Right renal cortex interstitium (tissue), 3 donors: ENCODE measurements at regions not wholly inside any gene's neighbourhood (a gene's known extent, or its start where the extent isn't known, plus 50 kb on each side); places are given as distances from the start of the nearest gene placed in this dataset.
"Not testable (repeated sequence)": the region's sequence is repeated elsewhere in the genome, so short reads cannot be mapped to it uniquely, and the experiment has no call there.

Experiments
- DNase-seq, 3 donors: peaks; one replicate each; pipeline ENCODE4 v3.0.0-alpha.2; 2013; ENCODE audit warnings: low read depth in 3 of 3, low spot score in 2 of 3

- DNase-seq = no peak
These were observed 183.8 kb upstream of the INTU start for GRCh38 chr4:127448986-127449385.

DNA sequence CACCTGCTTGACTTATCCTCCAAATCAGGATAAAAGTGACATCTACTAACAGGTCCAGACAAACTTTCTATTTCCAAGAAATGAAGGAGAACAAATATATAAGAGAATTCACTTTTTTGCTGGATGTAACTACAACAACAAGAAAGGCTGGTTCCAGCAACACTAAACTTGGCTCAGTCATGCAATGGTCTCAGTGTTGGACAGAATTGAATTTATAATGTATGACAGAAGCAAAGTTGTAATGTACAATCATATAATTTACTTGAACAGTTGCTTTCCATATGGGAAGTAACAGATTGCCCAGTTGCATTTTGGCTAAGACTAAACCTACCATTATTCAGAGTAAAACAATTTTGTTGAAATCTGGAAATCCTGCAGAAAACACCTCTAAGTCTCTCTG, 183.3 kb upstream of the INTU start:
- no peak for DNase-seq

DNA sequence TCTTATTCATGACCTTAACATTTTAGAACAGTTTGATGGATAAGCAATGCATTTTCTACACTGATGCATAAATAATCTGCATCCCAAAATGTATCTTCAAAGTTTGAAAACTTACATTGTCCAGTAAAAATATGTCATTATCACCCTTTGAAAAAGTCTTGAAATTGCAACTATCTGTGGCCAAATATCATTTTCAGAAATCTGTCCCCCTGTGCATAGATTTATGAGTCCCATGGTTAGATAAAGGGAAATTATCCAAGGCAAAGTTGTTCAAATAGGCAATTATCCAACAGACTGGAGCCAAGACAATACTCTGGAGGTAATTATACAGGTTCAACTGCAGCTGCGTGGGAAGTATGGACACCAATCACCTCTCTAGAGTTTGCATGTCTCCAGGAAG, 182.5 kb upstream of the INTU start:
- DNase-seq = no peak

GRCh38 chr4:127463883-127464282, 168.9 kb upstream of the INTU start:
- DNase-seq = no peak

DNA sequence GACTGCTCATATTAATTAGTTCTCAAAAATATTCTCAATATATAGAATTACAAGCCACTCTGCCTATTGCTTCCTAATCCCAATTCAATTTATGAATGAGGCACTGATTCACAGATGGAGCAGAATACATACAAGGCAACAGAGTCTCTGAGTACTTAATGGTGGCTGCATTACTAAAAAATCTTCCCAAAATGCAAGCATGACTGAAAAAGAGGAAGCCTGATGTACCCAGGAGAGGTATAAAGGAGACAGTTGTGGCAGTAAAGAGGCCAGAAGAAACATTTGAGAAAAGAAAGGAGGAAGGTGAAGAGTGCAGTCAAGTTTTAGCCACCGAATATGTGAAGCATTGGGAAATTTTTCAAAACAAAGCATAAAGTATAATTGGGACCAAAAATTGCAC, 163.2 kb upstream of the INTU start:
- no peak for DNase-seq

GRCh38 chr4:127469959-127470809, 162.6 kb upstream of the INTU start:
- DNase-seq = no peak

DNA sequence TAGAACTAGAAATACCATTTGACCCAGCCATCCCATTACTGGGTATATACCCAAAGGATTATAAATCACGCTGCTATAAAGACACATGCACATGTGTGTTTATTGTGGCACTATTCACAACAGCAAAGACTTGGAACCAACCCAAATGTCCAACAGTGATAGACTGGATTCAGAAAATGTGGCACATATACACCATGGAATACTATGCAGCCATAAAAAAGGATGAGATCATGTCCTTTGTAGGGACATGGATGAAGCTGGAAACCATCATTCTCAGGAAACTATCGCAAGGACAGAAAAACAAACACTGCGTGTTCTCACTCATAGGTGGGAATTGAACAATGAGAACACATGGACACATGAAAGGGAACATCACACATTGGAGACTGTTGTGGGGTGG, 154.5 kb upstream of the INTU start:
- DNase-seq = not testable (repeated sequence)

DNA sequence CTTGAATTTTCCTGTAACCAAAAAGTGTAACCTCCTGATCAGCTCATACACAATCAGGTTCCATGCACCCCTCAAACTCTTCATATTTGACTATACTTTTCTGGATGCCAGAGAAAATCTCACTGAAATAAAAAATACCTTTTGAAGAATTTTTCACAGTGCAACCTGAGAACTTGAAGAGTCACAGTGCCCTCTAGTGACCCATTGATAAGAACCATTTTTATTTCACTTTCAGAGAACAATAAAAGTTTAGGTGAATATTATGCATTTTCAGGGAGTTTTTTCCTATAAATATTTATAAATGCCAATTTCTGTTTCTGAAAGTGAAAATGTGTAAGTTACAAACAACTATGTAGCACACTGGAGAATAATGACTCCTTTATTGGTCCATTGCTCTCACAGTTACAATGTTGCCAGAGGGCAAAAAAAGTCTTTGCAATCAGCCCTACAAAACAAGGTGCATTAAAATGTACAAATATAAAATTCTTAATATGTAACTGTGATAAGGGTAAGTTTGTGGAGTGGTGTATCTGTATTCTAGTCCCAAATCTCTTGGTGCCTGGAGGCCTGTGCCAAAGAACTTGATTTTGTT, 153.6 kb upstream of the INTU start:
- peak; percentile 16 to 45 (median 34) for DNase-seq

- no peak for DNase-seq
These were observed 150.7 kb upstream of the INTU start for GRCh38 chr4:127482049-127482448.

DNA sequence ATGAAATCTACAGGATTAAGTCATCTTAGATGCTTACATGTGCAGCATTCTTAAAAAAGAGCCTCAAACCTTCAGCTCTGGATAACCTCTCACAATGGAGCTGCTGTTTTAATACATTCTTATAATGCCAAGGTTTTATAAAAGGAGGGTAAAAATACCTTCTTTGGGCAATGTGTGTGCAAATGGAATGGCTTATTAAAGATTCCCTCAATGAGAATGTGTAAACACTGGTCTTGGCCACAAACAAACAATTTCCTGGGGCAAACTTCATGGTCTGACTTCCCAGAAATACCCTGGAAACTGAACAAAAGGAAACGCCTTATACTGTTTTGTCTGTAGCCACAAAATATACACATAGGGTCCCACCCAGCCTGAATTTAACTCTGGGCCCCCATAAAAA, 148.6 kb upstream of the INTU start:
- no peak for DNase-seq

DNA sequence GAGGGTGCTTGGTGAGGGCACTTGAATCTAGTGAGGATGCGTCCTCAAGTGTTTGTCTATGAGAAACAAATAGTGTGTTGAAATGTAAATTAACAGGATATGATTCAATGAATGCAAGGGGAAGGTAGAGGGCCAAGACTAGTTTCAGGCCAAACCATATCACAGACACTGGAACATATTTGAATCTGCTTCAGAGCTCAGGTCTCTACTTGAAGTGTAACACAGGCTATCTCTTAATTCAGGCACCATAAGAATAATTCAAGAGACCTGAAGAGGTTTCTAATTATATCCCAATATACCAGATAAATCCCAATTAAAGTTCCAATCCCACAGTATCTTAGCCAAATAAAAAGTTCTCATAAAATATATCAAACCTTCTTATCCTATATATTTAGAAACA, 146.5 kb upstream of the INTU start:
- DNase-seq = no peak

- DNase-seq = no peak
These were observed 141.2 kb upstream of the INTU start for GRCh38 chr4:127491571-127491970.

GRCh38 chr4:127496875-127497274, 135.9 kb upstream of the INTU start:
- DNase-seq = not testable (repeated sequence)

- DNase-seq = no peak
These were observed 134.4 kb upstream of the INTU start for GRCh38 chr4:127498366-127498765.

- DNase-seq = no peak
These were observed 132.5 kb upstream of the INTU start for GRCh38 chr4:127500242-127500641.

GRCh38 chr4:127501103-127501502, 131.7 kb upstream of the INTU start:
- DNase-seq = no peak

- DNase-seq = no peak
These were observed 129.6 kb upstream of the INTU start for GRCh38 chr4:127503111-127503510.

GRCh38 chr4:127505203-127505602, 127.6 kb upstream of the INTU start:
- peak in 2 of 3 donors; percentile 8 to 24 for DNase-seq

- no peak for DNase-seq
These were observed 126.5 kb upstream of the INTU start for GRCh38 chr4:127506283-127506682.

GRCh38 chr4:127509155-127509554, 123.6 kb upstream of the INTU start:
- no peak for DNase-seq

DNA sequence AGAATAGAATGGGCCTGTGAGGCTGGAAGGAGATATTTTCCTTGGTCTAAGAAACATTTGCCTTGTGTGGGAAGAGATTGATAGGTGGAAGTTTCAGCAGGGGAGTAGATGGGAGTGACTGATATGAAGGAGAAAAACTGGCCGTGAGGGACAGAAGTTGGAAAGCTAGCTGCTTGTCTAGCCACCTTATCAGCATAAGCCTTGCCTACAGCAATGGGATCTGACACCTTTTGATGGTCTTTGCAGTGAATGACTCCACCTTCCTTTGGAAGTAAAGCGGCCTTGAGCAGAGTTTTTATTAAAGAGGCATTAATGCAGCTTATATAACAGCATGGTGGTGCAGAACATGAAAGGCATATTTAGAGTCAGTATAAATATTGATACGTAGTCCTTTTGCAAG, 120.1 kb upstream of the INTU start:
- not testable (repeated sequence) for DNase-seq

- DNase-seq = not testable (repeated sequence)
These were observed 117.5 kb upstream of the INTU start for GRCh38 chr4:127515259-127515658.
